Astrocyte (in vitro differentiated cells and primary cell): ENCODE measurements at regions not wholly inside any gene's neighbourhood (a gene's known extent, or its start where the extent isn't known, plus 50 kb on each side); places are given as distances from the start of the nearest gene placed in this dataset.

Experiments used
- DNase-seq: peaks from one replicate; pipeline ENCODE4 v3.0.0-alpha.2; 2010; ENCODE audit warnings: low read depth
- FAIRE-seq: peaks from 2 replicates; lab custom pipeline; 2011; peaks lifted over from hg19 to GRCh38; lab: Jason Lieb, UNC
- H2AFZ ChIP-seq: 2 replicates; pipeline ENCODE4 v1.6.0; 2012; ENCODE audit warnings: low read depth, low read length, inconsistent platforms
- H3K27ac ChIP-seq: 2 replicates; pipeline ENCODE4 v1.5.1; 2011; ENCODE audit warnings: low read depth, low read length, inconsistent platforms
- H3K27me3 ChIP-seq: 2 replicates; pipeline ENCODE4 v1.6.0; 2011; ENCODE audit warnings: low read length, inconsistent platforms; ENCODE audit not compliant: insufficient read depth
- H3K36me3 ChIP-seq: 2 replicates; pipeline ENCODE4 v1.5.1; 2011; ENCODE audit warnings: low read length, inconsistent platforms; ENCODE audit not compliant: insufficient read depth
- H3K4me1 ChIP-seq: 2 replicates; pipeline ENCODE4 v1.5.1; 2011; ENCODE audit warnings: low read length, inconsistent platforms; ENCODE audit not compliant: insufficient read depth
- H3K4me2 ChIP-seq: 2 replicates; pipeline ENCODE4 v1.6.0; 2012; ENCODE audit warnings: low read length, inconsistent platforms
- H3K4me3 ChIP-seq: 2 replicates; pipeline ENCODE4 v1.5.1; 2011; ENCODE audit warnings: low read depth, mild to moderate bottlenecking, low read length, inconsistent platforms; ENCODE audit not compliant: insufficient read depth
- H3K79me2 ChIP-seq: 2 replicates; pipeline ENCODE4 v1.6.0; 2012; ENCODE audit warnings: mild to moderate bottlenecking, low read length, inconsistent platforms; ENCODE audit not compliant: insufficient read depth
- H3K9ac ChIP-seq: 2 replicates; pipeline ENCODE4 v1.6.0; 2012; ENCODE audit warnings: mild to moderate bottlenecking, low read length, inconsistent platforms
- H3K9me3 ChIP-seq: 2 replicates; pipeline ENCODE4 v1.5.1; 2012; ENCODE audit warnings: low read depth, mild to moderate bottlenecking, low read length, inconsistent platforms; ENCODE audit not compliant: insufficient read depth
- H4K20me1 ChIP-seq: 2 replicates; pipeline ENCODE4 v1.6.0; 2012; ENCODE audit warnings: low read length, inconsistent platforms; ENCODE audit not compliant: insufficient read depth
- H3K27ac Mint-ChIP-seq: one replicate; pipeline ENCODE4 v1.8.0; 2021; ENCODE audit warnings: mild to moderate bottlenecking, mixed read lengths; ENCODE audit not compliant: unreplicated experiment
- H3K27me3 Mint-ChIP-seq: one replicate; pipeline ENCODE4 v1.8.0; 2021; ENCODE audit warnings: low read depth, mixed read lengths; ENCODE audit not compliant: unreplicated experiment
- H3K36me3 Mint-ChIP-seq: one replicate; pipeline ENCODE4 v1.8.0; 2021; ENCODE audit warnings: low read depth, mixed read lengths; ENCODE audit not compliant: unreplicated experiment
- H3K4me1 Mint-ChIP-seq: one replicate; pipeline ENCODE4 v1.8.0; 2021; ENCODE audit warnings: low read depth, mixed read lengths; ENCODE audit not compliant: unreplicated experiment
- H3K4me3 Mint-ChIP-seq: one replicate; pipeline ENCODE4 v1.8.0; 2021; ENCODE audit warnings: mild to moderate bottlenecking, moderate library complexity, mixed read lengths; ENCODE audit not compliant: unreplicated experiment
- H3K9me3 Mint-ChIP-seq: one replicate; pipeline ENCODE4 v1.8.0; 2021; ENCODE audit warnings: mild to moderate bottlenecking, mixed read lengths; ENCODE audit not compliant: unreplicated experiment
- CTCF ChIP-seq: IDR thresholded peaks from 2 replicates; pipeline ENCODE4 v1.5.1; 2011; ENCODE audit warnings: low read depth, mild to moderate bottlenecking, inconsistent platforms, low read length, moderate library complexity; ENCODE audit not compliant: insufficient read depth
- EZH2 ChIP-seq: IDR thresholded peaks from 2 replicates; pipeline ENCODE4 v1.6.1; 2012; ENCODE audit warnings: mild to moderate bottlenecking, low read length, inconsistent platforms; ENCODE audit not compliant: insufficient read depth

- Mint-ChIP-seq H3K27ac (peak overlapping the region; percentile 79), H3K36me3 (no peaks in the 10 kb centered on the region), H3K4me1 (peaks cover 38% of the 10 kb centered on the region), H3K27me3 (no peaks in the 10 kb centered on the region), H3K9me3 (no peaks in the 10 kb centered on the region), H3K4me3 (no peak overlapping the region)
- TF ChIP-seq CTCF = no peak
- no peak for TF ChIP-seq EZH2
- Histone ChIP-seq H3K36me3 (no peaks in the 10 kb centered on the region), H3K27me3 (no peaks in the 10 kb centered on the region), H2AFZ (no peak overlapping the region), H3K4me1 (no peaks in the 10 kb centered on the region), H3K27ac (peak overlapping the region; percentile 76), H3K79me2 (no peaks in the 10 kb centered on the region), H4K20me1 (no peaks in the 10 kb centered on the region), H3K9me3 (no peaks in the 10 kb centered on the region), H3K4me3 (no peak overlapping the region), H3K9ac (no peak overlapping the region), H3K4me2 (peak overlapping the region; percentile 63)
- FAIRE-seq = peak; percentile 43
- DNase-seq = peak; percentile 6
Measured at GRCh38 chr10:109430799-109431198, 492.5 kb downstream of the XPNPEP1 start.

DNA sequence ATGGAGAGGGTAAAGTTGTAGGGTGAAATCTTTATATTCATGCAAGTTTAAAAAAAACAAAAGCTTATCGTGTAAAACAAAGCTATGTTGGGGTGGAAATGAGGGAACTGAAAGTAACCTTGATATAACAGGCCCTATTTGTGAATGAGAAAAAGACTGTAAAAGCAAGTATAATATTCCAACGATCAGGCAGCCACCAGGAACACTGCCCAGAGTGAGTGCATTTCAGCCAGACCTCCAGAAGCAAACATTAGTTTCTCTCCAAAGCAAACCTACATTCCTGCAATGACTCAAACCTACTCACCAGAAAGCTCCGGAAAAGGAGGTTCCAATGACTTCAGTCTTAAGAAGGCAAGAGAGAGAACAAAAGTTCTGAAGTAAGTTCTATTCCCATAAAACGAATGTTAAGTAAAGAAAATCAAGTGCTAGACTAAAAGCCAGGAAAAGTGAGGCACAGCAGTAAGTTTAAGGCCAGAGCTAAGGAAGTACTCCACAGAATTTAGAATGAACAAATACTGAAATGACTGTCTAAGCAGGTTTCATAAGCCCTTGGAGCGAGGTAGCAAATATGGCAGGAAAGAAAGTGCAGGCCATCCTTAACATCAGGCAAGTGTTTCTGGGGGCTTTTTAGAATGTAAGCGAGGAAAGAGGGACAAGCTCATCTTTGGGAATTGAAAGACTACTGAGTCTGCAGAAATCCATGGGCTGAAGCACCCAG lies 493.1 kb downstream of the XPNPEP1 start:
- DNase-seq (peak; percentile 89), FAIRE-seq (peak; percentile 50)
- no peaks in the 10 kb centered on the region for H3K27me3 Mint-ChIP-seq
- no peaks in the 10 kb centered on the region for H3K36me3 Mint-ChIP-seq
- no peaks in the 10 kb centered on the region for H3K36me3 ChIP-seq
- H4K20me1 ChIP-seq = no peaks in the 10 kb centered on the region
- H3K27ac Mint-ChIP-seq = peak overlapping the region; percentile 79
- no peaks in the 10 kb centered on the region for H3K79me2 ChIP-seq
- TF ChIP-seq EZH2 (no peak), CTCF (no peak)
- no peaks in the 10 kb centered on the region for H3K27me3 ChIP-seq
- H3K4me1 Mint-ChIP-seq = peaks cover 38% of the 10 kb centered on the region
- H3K9me3 ChIP-seq = no peaks in the 10 kb centered on the region
- H2AFZ ChIP-seq = no peak overlapping the region
- H3K4me3 Mint-ChIP-seq = no peak overlapping the region
- no peak overlapping the region for H3K4me3 ChIP-seq
- H3K9ac ChIP-seq = peak overlapping the region; percentile 19
- H3K4me1 ChIP-seq = no peaks in the 10 kb centered on the region
- peak overlapping the region; percentile 63 for H3K4me2 ChIP-seq
- peak overlapping the region; percentile 76 for H3K27ac ChIP-seq
- H3K9me3 Mint-ChIP-seq = no peaks in the 10 kb centered on the region
